Neural progenitor cell (in vitro differentiated cells): ENCODE measurements at regions not wholly inside any gene's neighbourhood (a gene's known extent, or its start where the extent isn't known, plus 50 kb on each side); places are given as distances from the start of the nearest gene placed in this dataset.

Experiments
- DNase-seq: peaks from one replicate; pipeline ENCODE4 v3.0.0-alpha.2; 2016; ENCODE audit warnings: low spot score
- H2AFZ ChIP-seq: fragments of 200-600 bp; sonication (generic); replicated peaks from 2 replicates; pipeline ENCODE4 v1.6.1; 2016; ENCODE audit warnings: antibody characterized with exemption
- H3F3A ChIP-seq: fragments of 200-600 bp; sonication (generic); 2 replicates; pipeline ENCODE4 v1.6.1; 2016; ENCODE audit warnings: antibody characterized with exemption, low read depth
- H3K27ac ChIP-seq: fragments of 200-600 bp; sonication (generic); 2 replicates; pipeline ENCODE4 v1.5.1; 2016; ENCODE audit warnings: mild to moderate bottlenecking
- H3K27me3 ChIP-seq: fragments of 200-600 bp; sonication (generic); 2 replicates; pipeline ENCODE4 v1.6.1; 2016; ENCODE audit warnings: mild to moderate bottlenecking, moderate library complexity
- H3K36me3 ChIP-seq: fragments of 200-600 bp; sonication (generic); 2 replicates; pipeline ENCODE4 v1.5.1; 2016
- H3K4me1 ChIP-seq: fragments of 200-600 bp; sonication (generic); 2 replicates; pipeline ENCODE4 v1.6.1; 2016; ENCODE audit warnings: mixed run types
- H3K4me2 ChIP-seq: fragments of 200-600 bp; sonication (generic); 2 replicates; pipeline ENCODE4 v1.6.1; 2016
- H3K4me3 ChIP-seq: fragments of 200-600 bp; sonication (generic); 2 replicates; pipeline ENCODE4 v1.5.1; 2016
- H3K79me2 ChIP-seq: fragments of 200-600 bp; sonication (generic); 2 replicates; pipeline ENCODE4 v1.6.1; 2016; ENCODE audit warnings: low read depth
- H3K9ac ChIP-seq: fragments of 200-600 bp; sonication (generic); 2 replicates; pipeline ENCODE4 v1.6.1; 2016
- H3K9me3 ChIP-seq: fragments of 200-600 bp; sonication (generic); 2 replicates; pipeline ENCODE4 v1.5.1; 2016; ENCODE audit warnings: low read depth
- H4K20me1 ChIP-seq: fragments of 200-600 bp; sonication (generic); 2 replicates; pipeline ENCODE4 v1.6.1; 2016; ENCODE audit warnings: low read depth
- H3K27ac Mint-ChIP-seq: 3 replicates; pipeline ENCODE4 v1.8.0; 2021; ENCODE audit warnings: mixed read lengths
- H3K27me3 Mint-ChIP-seq: 2 replicates; pipeline ENCODE4 v1.8.0; 2022; ENCODE audit warnings: low read depth, mild to moderate bottlenecking, inconsistent platforms, moderate library complexity, mixed read lengths; ENCODE audit not compliant: insufficient read depth
- H3K36me3 Mint-ChIP-seq: 3 replicates; pipeline ENCODE4 v1.8.0; 2021; ENCODE audit warnings: mixed read lengths
- H3K4me1 Mint-ChIP-seq: 3 replicates; pipeline ENCODE4 v1.8.0; 2021; ENCODE audit warnings: mixed read lengths
- H3K4me3 Mint-ChIP-seq: 3 replicates; pipeline ENCODE4 v1.8.0; 2021; ENCODE audit warnings: mild to moderate bottlenecking, moderate library complexity, mixed read lengths
- H3K9me3 Mint-ChIP-seq: 3 replicates; pipeline ENCODE4 v1.8.0; 2020; ENCODE audit warnings: mixed read lengths
- CTCF ChIP-seq: fragments of 200-600 bp; sonication (generic); IDR thresholded peaks from 2 replicates; pipeline ENCODE4 v1.5.1; 2017; ENCODE audit warnings: antibody characterized with exemption, mild to moderate bottlenecking
- EZH2 ChIP-seq: fragments of 200-600 bp; sonication (generic); IDR thresholded peaks from 2 replicates; pipeline ENCODE4 v1.6.1; 2017; ENCODE audit warnings: antibody characterized with exemption, mild to moderate bottlenecking, moderate library complexity
- EZH2phosphoT487 ChIP-seq: fragments of 200-600 bp; sonication (generic); IDR thresholded peaks from 2 replicates; pipeline ENCODE4 v1.6.1; 2017; ENCODE audit warnings: antibody characterized with exemption

- Histone ChIP-seq H2AFZ (no peak overlapping the region), H3K27me3 (no peaks in the 10 kb centered on the region), H3K9me3 (no peaks in the 10 kb centered on the region), H3K4me2 (no peak overlapping the region), H3K4me1 (no peaks in the 10 kb centered on the region), H3K27ac (no peak overlapping the region), H3K4me3 (no peak overlapping the region), H3K79me2 (no peaks in the 10 kb centered on the region), H3K36me3 (no peaks in the 10 kb centered on the region), H3K9ac (no peak overlapping the region), H4K20me1 (no peaks in the 10 kb centered on the region), H3F3A (no peaks in the 10 kb centered on the region)
- Mint-ChIP-seq H3K4me1 (no peaks in the 10 kb centered on the region), H3K27me3 (no peaks in the 10 kb centered on the region), H3K4me3 (no peak overlapping the region), H3K27ac (no peak overlapping the region), H3K36me3 (no peaks in the 10 kb centered on the region), H3K9me3 (peaks cover 3% of the 10 kb centered on the region)
- DNase-seq, result no peak
- TF ChIP-seq EZH2 (no peak), EZH2phosphoT487 (no peak), CTCF (peak; percentile 32)
Measured at GRCh38 chr1:209094384-209094783, 489.1 kb upstream of the CAMK1G start.

- no peak overlapping the region for H3K9ac ChIP-seq
- H3K27me3 Mint-ChIP-seq, result no peaks in the 10 kb centered on the region
- H3K9me3 ChIP-seq, result no peaks in the 10 kb centered on the region
- H3F3A ChIP-seq, result no peaks in the 10 kb centered on the region
- DNase-seq, result no peak
- H3K79me2 ChIP-seq, result no peaks in the 10 kb centered on the region
- H3K27ac Mint-ChIP-seq, result no peak overlapping the region
- no peaks in the 10 kb centered on the region for H3K36me3 Mint-ChIP-seq
- no peak overlapping the region for H3K4me3 Mint-ChIP-seq
- no peaks in the 10 kb centered on the region for H3K36me3 ChIP-seq
- no peak overlapping the region for H2AFZ ChIP-seq
- H3K4me1 ChIP-seq, result no peaks in the 10 kb centered on the region
- H3K27me3 ChIP-seq, result no peaks in the 10 kb centered on the region
- H3K27ac ChIP-seq, result no peak overlapping the region
- H4K20me1 ChIP-seq, result no peaks in the 10 kb centered on the region
- H3K9me3 Mint-ChIP-seq, result no peaks in the 10 kb centered on the region
- no peak overlapping the region for H3K4me2 ChIP-seq
- no peaks in the 10 kb centered on the region for H3K4me1 Mint-ChIP-seq
- H3K4me3 ChIP-seq, result no peak overlapping the region
- TF ChIP-seq CTCF (no peak), EZH2phosphoT487 (no peak), EZH2 (no peak)
Measured at GRCh38 chr1:209095627-209096595, 487.6 kb upstream of the CAMK1G start.

- H2AFZ ChIP-seq, result peak overlapping the region; percentile 29
- H3K27ac Mint-ChIP-seq, result no peak overlapping the region
- H3K4me1 Mint-ChIP-seq, result no peaks in the 10 kb centered on the region
- H3K27me3 ChIP-seq, result no peaks in the 10 kb centered on the region
- no peaks in the 10 kb centered on the region for H3K27me3 Mint-ChIP-seq
- no peaks in the 10 kb centered on the region for H3K79me2 ChIP-seq
- H3K9me3 ChIP-seq, result no peaks in the 10 kb centered on the region
- H3K36me3 Mint-ChIP-seq, result no peaks in the 10 kb centered on the region
- TF ChIP-seq EZH2phosphoT487 (no peak), EZH2 (no peak), CTCF (no peak)
- no peaks in the 10 kb centered on the region for H3K36me3 ChIP-seq
- H3K9me3 Mint-ChIP-seq, result no peaks in the 10 kb centered on the region
- no peak overlapping the region for H3K4me3 Mint-ChIP-seq
- H4K20me1 ChIP-seq, result no peaks in the 10 kb centered on the region
- no peak overlapping the region for H3K4me3 ChIP-seq
- H3K4me1 ChIP-seq, result no peaks in the 10 kb centered on the region
- DNase-seq, result no peak
- H3K4me2 ChIP-seq, result no peak overlapping the region
- no peak overlapping the region for H3K9ac ChIP-seq
- H3F3A ChIP-seq, result no peaks in the 10 kb centered on the region
- no peak overlapping the region for H3K27ac ChIP-seq
Measured at GRCh38 chr1:209100460-209100859, 483.1 kb upstream of the CAMK1G start.
